IPS-20b (cell line): ENCODE measurements at regions not wholly inside any gene's neighbourhood (a gene's known extent, or its start where the extent isn't known, plus 50 kb on each side); places are given as distances from the start of the nearest gene placed in this dataset.

Experiments
- H3K27ac ChIP-seq: one replicate; pipeline ENCODE4 v1.5.1; 2013; ENCODE audit warnings: low read length
- H3K27me3 ChIP-seq: 2 replicates; pipeline ENCODE4 v1.6.1; 2013; ENCODE audit warnings: mild to moderate bottlenecking, low read length, inconsistent platforms; ENCODE audit not compliant: insufficient read depth
- H3K36me3 ChIP-seq: 2 replicates; pipeline ENCODE4 v1.6.1; 2013; ENCODE audit warnings: low read depth, mild to moderate bottlenecking, inconsistent platforms, low read length, moderate library complexity; ENCODE audit not compliant: insufficient read depth
- H3K4me1 ChIP-seq: 2 replicates; pipeline ENCODE4 v1.6.1; 2013; ENCODE audit warnings: mild to moderate bottlenecking, control low read depth, inconsistent platforms, low read length, moderate library complexity; ENCODE audit not compliant: insufficient read depth
- H3K4me3 ChIP-seq: 2 replicates; pipeline ENCODE4 v1.5.1; 2013; ENCODE audit warnings: mild to moderate bottlenecking, low read length, inconsistent platforms
- H3K9ac ChIP-seq: 2 replicates; pipeline ENCODE4 v1.6.1; 2013; ENCODE audit warnings: low read depth, mild to moderate bottlenecking, inconsistent platforms, low read length, moderate library complexity
- H3K9me3 ChIP-seq: 2 replicates; pipeline ENCODE4 v1.6.1; 2013; ENCODE audit warnings: mild to moderate bottlenecking, low read depth, low read length, inconsistent platforms; ENCODE audit not compliant: insufficient read depth

GRCh38 chr2:236744281-236744705 is 174.7 kb downstream of the ACKR3 start:
- Histone ChIP-seq H3K9me3 (no peaks in the 10 kb centered on the region), H3K27ac (no peak overlapping the region), H3K27me3 (no peaks in the 10 kb centered on the region; the same call in 1 of the 2 replicates), H3K4me3 (no peak overlapping the region), H3K9ac (no peak overlapping the region), H3K36me3 (no peaks in the 10 kb centered on the region), H3K4me1 (peaks cover 9% of the 10 kb centered on the region)

GRCh38 chr2:236744716-236745115 is 175.1 kb downstream of the ACKR3 start:
- Histone ChIP-seq H3K27me3 (no peaks in the 10 kb centered on the region; the same call in 1 of the 2 replicates), H3K36me3 (no peaks in the 10 kb centered on the region), H3K4me1 (peaks cover 9% of the 10 kb centered on the region), H3K9me3 (no peaks in the 10 kb centered on the region), H3K27ac (no peak overlapping the region), H3K4me3 (no peak overlapping the region), H3K9ac (no peak overlapping the region)

- Histone ChIP-seq H3K27ac (no peak overlapping the region), H3K27me3 (no peaks in the 10 kb centered on the region; the same call in 1 of the 2 replicates), H3K4me1 (peaks cover 9% of the 10 kb centered on the region), H3K9ac (no peak overlapping the region), H3K9me3 (no peaks in the 10 kb centered on the region), H3K36me3 (no peaks in the 10 kb centered on the region), H3K4me3 (no peak overlapping the region)
Observed at GRCh38 chr2:236745420-236746210, 176.0 kb downstream of the ACKR3 start.

- H3K9me3 ChIP-seq, result no peaks in the 10 kb centered on the region
- no peak overlapping the region for H3K9ac ChIP-seq
- no peak overlapping the region for H3K4me3 ChIP-seq
- H3K27me3 ChIP-seq, result no peaks in the 10 kb centered on the region; the same call in 1 of the 2 replicates
- H3K4me1 ChIP-seq, result peaks cover 9% of the 10 kb centered on the region
- no peaks in the 10 kb centered on the region for H3K36me3 ChIP-seq
- H3K27ac ChIP-seq, result no peak overlapping the region
Observed at GRCh38 chr2:236746833-236747232, 177.2 kb downstream of the ACKR3 start.

- H3K9ac ChIP-seq, result no peak overlapping the region
- peaks cover 9% of the 10 kb centered on the region for H3K4me1 ChIP-seq
- H3K4me3 ChIP-seq, result no peak overlapping the region
- no peaks in the 10 kb centered on the region for H3K9me3 ChIP-seq
- no peak overlapping the region for H3K27ac ChIP-seq
- no peaks in the 10 kb centered on the region; the same call in 1 of the 2 replicates for H3K27me3 ChIP-seq
- H3K36me3 ChIP-seq, result no peaks in the 10 kb centered on the region
Observed at GRCh38 chr2:236747426-236747825, 177.8 kb downstream of the ACKR3 start.

GRCh38 chr2:236747925-236748324 is 178.3 kb downstream of the ACKR3 start:
- Histone ChIP-seq H3K4me1 (peaks cover 9% of the 10 kb centered on the region), H3K9ac (no peak overlapping the region), H3K36me3 (no peaks in the 10 kb centered on the region), H3K9me3 (no peaks in the 10 kb centered on the region), H3K4me3 (no peak overlapping the region), H3K27me3 (no peaks in the 10 kb centered on the region; the same call in 1 of the 2 replicates), H3K27ac (no peak overlapping the region)

- H3K27me3 ChIP-seq, result no peaks in the 10 kb centered on the region; the same call in 1 of the 2 replicates
- H3K4me1 ChIP-seq, result peaks cover 9% of the 10 kb centered on the region
- no peak overlapping the region for H3K9ac ChIP-seq
- H3K9me3 ChIP-seq, result no peaks in the 10 kb centered on the region
- no peak overlapping the region for H3K27ac ChIP-seq
- no peak overlapping the region for H3K4me3 ChIP-seq
- no peaks in the 10 kb centered on the region for H3K36me3 ChIP-seq
Observed at GRCh38 chr2:236748385-236748784, 178.8 kb downstream of the ACKR3 start.

GRCh38 chr2:236748801-236749200 is 179.2 kb downstream of the ACKR3 start:
- no peaks in the 10 kb centered on the region for H3K36me3 ChIP-seq
- no peak overlapping the region for H3K4me3 ChIP-seq
- no peaks in the 10 kb centered on the region; the same call in 1 of the 2 replicates for H3K27me3 ChIP-seq
- no peak overlapping the region for H3K9ac ChIP-seq
- H3K27ac ChIP-seq, result no peak overlapping the region
- no peaks in the 10 kb centered on the region for H3K9me3 ChIP-seq
- H3K4me1 ChIP-seq, result peaks cover 9% of the 10 kb centered on the region

GRCh38 chr2:236749346-236749745 is 179.7 kb downstream of the ACKR3 start:
- H3K27me3 ChIP-seq, result no peaks in the 10 kb centered on the region; the same call in 1 of the 2 replicates
- H3K36me3 ChIP-seq, result no peaks in the 10 kb centered on the region
- no peaks in the 10 kb centered on the region for H3K9me3 ChIP-seq
- H3K4me3 ChIP-seq, result no peak overlapping the region
- no peak overlapping the region for H3K9ac ChIP-seq
- H3K4me1 ChIP-seq, result peaks cover 9% of the 10 kb centered on the region
- H3K27ac ChIP-seq, result no peak overlapping the region

GRCh38 chr2:236752096-236752495 is 182.5 kb downstream of the ACKR3 start:
- no peaks in the 10 kb centered on the region; the same call in 1 of the 2 replicates for H3K27me3 ChIP-seq
- H3K4me1 ChIP-seq, result no peaks in the 10 kb centered on the region; the same call in 1 of the 2 replicates
- no peak overlapping the region for H3K4me3 ChIP-seq
- H3K36me3 ChIP-seq, result no peaks in the 10 kb centered on the region
- no peak overlapping the region for H3K27ac ChIP-seq
- H3K9ac ChIP-seq, result no peak overlapping the region
- no peaks in the 10 kb centered on the region for H3K9me3 ChIP-seq

- Histone ChIP-seq H3K4me1 (no peaks in the 10 kb centered on the region; the same call in 1 of the 2 replicates), H3K36me3 (no peaks in the 10 kb centered on the region), H3K9ac (no peak overlapping the region), H3K4me3 (no peak overlapping the region), H3K27me3 (no peaks in the 10 kb centered on the region), H3K9me3 (no peaks in the 10 kb centered on the region), H3K27ac (no peak overlapping the region)
Observed at GRCh38 chr2:236753606-236754270, 184.1 kb downstream of the ACKR3 start.
